Tibial artery (tissue), 4 donors: ENCODE measurements at regions not wholly inside any gene's neighbourhood (a gene's known extent, or its start where the extent isn't known, plus 50 kb on each side); places are given as distances from the start of the nearest gene placed in this dataset.

Experiments used
- DNase-seq, 2 donors: peaks; one replicate each; pipeline ENCODE4 v3.0.0-alpha.2; 2019
- H3K27ac ChIP-seq, 2 donors: fragments of 200-600 bp; sonication (generic) in 1 of 2; 1 replicate in 1 of 2; 2 replicates in 1 of 2; pipeline ENCODE4 v1.5.1; 2018 to 2019; ENCODE audit warnings: mild to moderate bottlenecking in 1 of 2
- H3K27me3 ChIP-seq, 2 donors: fragments of 200-600 bp; sonication (generic) in 1 of 2; one replicate each; pipeline versions ENCODE4 v1.5.1 to v1.6.0; 2016 to 2019
- H3K36me3 ChIP-seq, 3 donors: fragments of 200-600 bp; sonication (generic) in 2 of 3; one replicate each; pipeline ENCODE4 v1.5.1; 2016 to 2019; ENCODE audit warnings: mild to moderate bottlenecking in 2 of 3
- H3K4me1 ChIP-seq, 4 donors: fragments of 200-600 bp; sonication (generic) in 2 of 4; 1 replicate in 3 of 4; 2 replicates in 1 of 4; pipeline ENCODE4 v1.5.1; 2016 to 2019
- H3K4me3 ChIP-seq, 2 donors: fragments of 200-600 bp; sonication (generic) in 1 of 2; 1 replicate in 1 of 2; 2 replicates in 1 of 2; pipeline ENCODE4 v1.5.1; 2018 to 2019; ENCODE audit warnings: mild to moderate bottlenecking in 2 of 2
- H3K9me3 ChIP-seq, 3 donors: fragments of 200-600 bp; sonication (generic) in 1 of 3; one replicate each; pipeline ENCODE4 v1.5.1; 2016 to 2019
- intact Hi-C: fragments of 100-400 bp; cut with DNase I; formaldehyde crosslinking; loops from one replicate; pipeline ENCODE4 v1.15.0; 2023; ENCODE audit warnings: low total_unique reads
- TF ChIP-seq, protein P1 (sequence below), 2 experiments: fragments of 200-600 bp in 1 of 2; fragments of 450-650 bp in 1 of 2; IDR thresholded peaks; one replicate each; pipeline ENCODE4 v1.5.1; 2017 to 2019; ENCODE audit warnings: antibody characterized with exemption in 2 of 2, mild to moderate bottlenecking in 1 of 2, moderate library complexity in 1 of 2

DNA sequence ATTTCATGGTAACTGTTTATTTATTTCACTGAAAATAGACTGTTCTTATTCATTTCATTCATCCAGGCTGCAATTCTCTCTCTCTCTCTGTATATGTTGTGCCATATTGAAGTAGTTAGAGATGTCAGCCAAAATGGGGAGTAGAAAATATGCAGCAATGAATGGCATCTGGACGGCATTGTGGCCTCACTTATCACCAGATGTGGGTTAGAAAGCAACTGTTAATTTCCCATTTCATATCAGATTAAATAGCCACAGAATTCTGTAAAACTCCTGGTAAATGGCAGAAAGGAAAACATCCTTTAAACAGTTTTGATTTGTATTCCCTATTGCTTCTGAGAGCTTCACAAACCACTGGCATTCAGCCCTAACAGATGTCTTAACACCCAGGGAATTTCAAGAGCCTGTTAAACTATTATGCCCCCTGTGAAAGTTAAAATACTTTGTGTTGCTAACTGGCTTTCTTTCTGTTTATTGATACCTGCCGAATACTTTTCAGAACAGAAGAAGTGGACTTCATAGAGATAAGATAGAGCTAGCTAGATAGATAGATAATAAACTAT is 1763.3 kb upstream of the MIR17HG start:
- H3K9me3 ChIP-seq, result no peaks in the 10 kb centered on the region
- no peak overlapping the region for H3K27ac ChIP-seq
- no peaks in the 10 kb centered on the region for H3K4me1 ChIP-seq
- H3K36me3 ChIP-seq, result no peaks in the 10 kb centered on the region
- DNase-seq, result no peak
- TF ChIP-seq, protein P1, sequence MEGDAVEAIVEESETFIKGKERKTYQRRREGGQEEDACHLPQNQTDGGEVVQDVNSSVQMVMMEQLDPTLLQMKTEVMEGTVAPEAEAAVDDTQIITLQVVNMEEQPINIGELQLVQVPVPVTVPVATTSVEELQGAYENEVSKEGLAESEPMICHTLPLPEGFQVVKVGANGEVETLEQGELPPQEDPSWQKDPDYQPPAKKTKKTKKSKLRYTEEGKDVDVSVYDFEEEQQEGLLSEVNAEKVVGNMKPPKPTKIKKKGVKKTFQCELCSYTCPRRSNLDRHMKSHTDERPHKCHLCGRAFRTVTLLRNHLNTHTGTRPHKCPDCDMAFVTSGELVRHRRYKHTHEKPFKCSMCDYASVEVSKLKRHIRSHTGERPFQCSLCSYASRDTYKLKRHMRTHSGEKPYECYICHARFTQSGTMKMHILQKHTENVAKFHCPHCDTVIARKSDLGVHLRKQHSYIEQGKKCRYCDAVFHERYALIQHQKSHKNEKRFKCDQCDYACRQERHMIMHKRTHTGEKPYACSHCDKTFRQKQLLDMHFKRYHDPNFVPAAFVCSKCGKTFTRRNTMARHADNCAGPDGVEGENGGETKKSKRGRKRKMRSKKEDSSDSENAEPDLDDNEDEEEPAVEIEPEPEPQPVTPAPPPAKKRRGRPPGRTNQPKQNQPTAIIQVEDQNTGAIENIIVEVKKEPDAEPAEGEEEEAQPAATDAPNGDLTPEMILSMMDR (IDR thresholded peaks at IDR 0.05), result no peak
- H3K27me3 ChIP-seq, result no peaks in the 10 kb centered on the region
- no peak overlapping the region for H3K4me3 ChIP-seq
- intact Hi-C loops, result no loop called here

DNA sequence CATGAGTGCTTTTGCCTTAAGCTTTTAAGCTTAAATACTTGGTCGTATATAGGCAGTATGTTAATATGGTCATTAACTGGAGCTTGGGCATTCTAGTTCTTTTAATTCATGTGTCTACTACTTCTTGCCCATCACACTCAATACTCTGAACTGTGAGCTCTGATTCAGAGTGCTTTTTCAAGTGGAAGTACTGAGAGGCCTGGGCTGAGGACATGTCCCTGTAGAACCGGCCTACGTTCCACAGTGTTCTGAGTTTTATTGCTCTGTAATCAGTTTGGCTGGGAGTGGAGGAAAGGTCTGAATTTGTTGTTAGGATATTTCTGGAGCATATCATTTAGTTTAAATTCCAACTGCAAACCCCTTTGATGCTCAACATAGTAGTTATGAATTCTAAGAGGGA is 1744.8 kb upstream of the MIR17HG start:
- H3K27ac ChIP-seq, result no peak overlapping the region
- no peaks in the 10 kb centered on the region for H3K9me3 ChIP-seq
- no peak overlapping the region for H3K4me3 ChIP-seq
- TF ChIP-seq, protein P1 (IDR thresholded peaks at IDR 0.05), result no peak
- H3K4me1 ChIP-seq, result no peaks in the 10 kb centered on the region
- H3K27me3 ChIP-seq, result no peaks in the 10 kb centered on the region
- intact Hi-C loops, result no loop called here
- DNase-seq, result no peak
- H3K36me3 ChIP-seq, result no peaks in the 10 kb centered on the region

DNA sequence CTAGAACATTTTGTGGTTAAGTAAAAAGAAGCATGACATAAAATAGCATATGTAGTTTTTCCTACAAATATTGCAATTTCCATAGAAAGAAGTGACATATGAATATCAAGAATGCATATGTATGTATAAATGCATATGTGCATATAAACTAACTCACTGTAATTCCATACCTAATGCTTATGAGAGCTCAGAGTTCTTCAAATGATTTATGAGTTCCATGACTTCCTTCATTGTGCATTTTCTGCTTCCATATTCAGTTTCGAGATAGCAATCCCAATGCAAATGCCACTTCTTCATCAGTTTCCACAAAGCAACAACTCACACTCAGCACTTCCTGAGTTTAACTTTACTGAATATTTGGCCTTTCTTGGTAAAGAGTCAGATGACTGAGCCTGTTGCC is 1744.3 kb upstream of the MIR17HG start:
- Histone ChIP-seq H3K4me1 (no peaks in the 10 kb centered on the region), H3K27me3 (no peaks in the 10 kb centered on the region), H3K36me3 (no peaks in the 10 kb centered on the region), H3K4me3 (no peak overlapping the region), H3K9me3 (no peaks in the 10 kb centered on the region), H3K27ac (no peak overlapping the region)
- intact Hi-C loops, result no loop called here
- DNase-seq, result no peak
- TF ChIP-seq, protein P1 (IDR thresholded peaks at IDR 0.05), result no peak

DNA sequence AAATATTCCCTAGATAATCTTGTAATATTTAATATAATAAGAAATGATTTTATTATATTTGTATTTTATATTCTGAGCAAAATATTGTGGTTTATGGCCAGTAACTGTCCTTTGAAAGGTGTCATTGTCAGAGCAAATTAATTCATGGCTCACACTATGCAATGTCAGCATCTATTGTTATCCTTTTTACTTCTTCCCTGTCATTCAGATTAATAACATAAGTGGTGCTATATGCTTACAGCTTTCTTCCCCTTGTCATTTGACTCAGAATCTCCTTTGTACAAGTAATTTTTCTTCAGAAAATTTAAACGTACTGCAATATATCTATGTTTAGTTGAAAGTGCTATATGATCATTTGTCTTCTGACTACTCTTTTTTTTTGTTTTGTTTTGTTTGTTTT is 1738.2 kb upstream of the MIR17HG start:
- no peaks in the 10 kb centered on the region for H3K36me3 ChIP-seq
- H3K4me3 ChIP-seq, result no peak overlapping the region
- H3K9me3 ChIP-seq, result peaks cover 0 to 4% (median 0%) of the 10 kb centered on the region in 3 donors
- H3K27ac ChIP-seq, result no peak overlapping the region
- TF ChIP-seq, protein P1 (IDR thresholded peaks at IDR 0.05), result no peak
- no peaks in the 10 kb centered on the region for H3K27me3 ChIP-seq
- no peaks in the 10 kb centered on the region for H3K4me1 ChIP-seq
- no peak for DNase-seq
- intact Hi-C loops, result no loop called here

DNA sequence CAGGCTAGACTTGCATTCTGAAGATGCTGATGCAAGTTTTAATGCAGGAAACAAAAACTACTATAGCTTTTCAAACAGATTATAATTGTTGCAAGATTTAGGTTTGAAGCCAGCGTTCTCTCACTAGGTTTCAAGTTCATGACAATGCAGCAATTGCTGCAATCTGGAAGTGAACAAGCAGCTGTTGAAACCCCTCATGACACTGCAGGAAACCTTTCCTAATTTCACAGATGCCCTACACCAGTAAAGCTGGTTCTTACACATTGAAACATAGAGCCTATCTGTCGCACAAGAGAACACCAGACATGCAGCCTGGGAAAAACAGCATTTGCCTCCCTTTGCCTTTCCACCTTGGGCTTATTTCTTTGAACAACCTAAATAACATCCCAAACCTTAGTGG is 1737.2 kb upstream of the MIR17HG start:
- H3K36me3 ChIP-seq, result no peaks in the 10 kb centered on the region
- no peak overlapping the region for H3K4me3 ChIP-seq
- TF ChIP-seq, protein P1 (IDR thresholded peaks at IDR 0.05), result no peak
- peaks cover 0 to 4% (median 0%) of the 10 kb centered on the region in 3 donors for H3K9me3 ChIP-seq
- no peak for DNase-seq
- H3K27ac ChIP-seq, result no peak overlapping the region
- no peaks in the 10 kb centered on the region for H3K27me3 ChIP-seq
- intact Hi-C loops, result no loop called here
- H3K4me1 ChIP-seq, result no peaks in the 10 kb centered on the region

DNA sequence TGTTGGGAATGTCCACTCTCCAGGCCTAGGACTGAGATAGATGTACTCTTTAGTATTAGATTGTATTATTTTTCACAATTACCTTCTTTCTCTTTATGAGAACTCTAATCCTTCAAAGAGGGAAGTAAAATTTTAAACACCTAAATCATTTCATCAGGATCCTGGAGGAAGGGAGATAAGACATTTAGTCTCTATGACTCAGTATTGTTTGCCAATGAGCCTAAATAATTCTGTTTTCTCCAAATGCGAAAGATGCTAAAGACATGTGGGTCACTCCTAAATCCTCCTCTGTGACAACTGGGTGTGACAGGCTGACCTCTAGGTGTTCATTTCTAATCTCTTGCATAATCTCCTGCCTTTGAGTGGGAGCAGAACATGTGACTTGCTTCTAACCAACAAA is 1736.6 kb upstream of the MIR17HG start:
- no peak for DNase-seq

More for the DNA sequence above, 1736.6 kb upstream of the MIR17HG start:
- intact Hi-C loops, result no loop called here
- H3K27ac ChIP-seq, result no peak overlapping the region
- no peaks in the 10 kb centered on the region for H3K27me3 ChIP-seq
- peaks cover 0 to 4% (median 0%) of the 10 kb centered on the region in 3 donors for H3K9me3 ChIP-seq
- H3K4me3 ChIP-seq, result no peak overlapping the region
- H3K4me1 ChIP-seq, result no peaks in the 10 kb centered on the region
- TF ChIP-seq, protein P1 (IDR thresholded peaks at IDR 0.05), result no peak
- no peaks in the 10 kb centered on the region for H3K36me3 ChIP-seq
